H9 (cell line): ENCODE measurements at regions not wholly inside any gene's neighbourhood (a gene's known extent, or its start where the extent isn't known, plus 50 kb on each side); places are given as distances from the start of the nearest gene placed in this dataset.

Experiments used
- DNase-seq: peaks from one replicate; pipeline ENCODE4 v3.0.0-alpha.2; 2017
- H2AFZ ChIP-seq: one replicate; pipeline ENCODE4 v1.6.1; 2013; ENCODE audit warnings: mild to moderate bottlenecking, low read length, control low read depth, moderate library complexity
- H2AK5ac ChIP-seq: 2 replicates; pipeline ENCODE4 v1.6.1; 2013; ENCODE audit warnings: low read length, control low read depth, mixed read lengths; ENCODE audit not compliant: insufficient read length
- H2BK120ac ChIP-seq: one replicate; pipeline ENCODE4 v1.6.1; 2013; ENCODE audit warnings: low read depth, mild to moderate bottlenecking, low read length, control low read depth, inconsistent platforms; ENCODE audit not compliant: poor library complexity, severe bottlenecking
- H2BK12ac ChIP-seq: 2 replicates; pipeline ENCODE4 v1.6.1; 2013; ENCODE audit warnings: low read length, control low read depth, mixed read lengths, low read depth; ENCODE audit not compliant: insufficient read length
- H2BK15ac ChIP-seq: 2 replicates; pipeline ENCODE4 v1.6.1; 2013; ENCODE audit warnings: low read depth, low read length, control low read depth
- H2BK20ac ChIP-seq: one replicate; pipeline ENCODE4 v1.6.1; 2013; ENCODE audit warnings: low read depth, mild to moderate bottlenecking, low read length, control low read depth, inconsistent platforms; ENCODE audit not compliant: poor library complexity, severe bottlenecking
- H2BK5ac ChIP-seq: 2 replicates; pipeline ENCODE4 v1.6.1; 2013; ENCODE audit warnings: low read length, control low read depth, mixed read lengths; ENCODE audit not compliant: insufficient read length
- H3K14ac ChIP-seq: 2 replicates; pipeline ENCODE4 v1.6.1; 2013; ENCODE audit warnings: low read length, control low read depth; ENCODE audit not compliant: insufficient read depth
- H3K18ac ChIP-seq: 2 replicates; pipeline ENCODE4 v1.6.1; 2013; ENCODE audit warnings: low read depth, mild to moderate bottlenecking, mixed read lengths, low read length, control low read depth; ENCODE audit not compliant: insufficient read length
- H3K23ac ChIP-seq: 2 replicates; pipeline ENCODE4 v1.6.1; 2013; ENCODE audit warnings: low read length, control low read depth, mixed read lengths, low read depth; ENCODE audit not compliant: insufficient read length
- H3K23me2 ChIP-seq: 2 replicates; pipeline ENCODE4 v1.6.1; 2013; ENCODE audit warnings: low read depth, mild to moderate bottlenecking, mixed read lengths, low read length, control low read depth; ENCODE audit not compliant: insufficient read length, poor library complexity, severe bottlenecking
- H3K27ac ChIP-seq: 2 replicates; pipeline ENCODE4 v1.5.1; 2013; ENCODE audit warnings: low read length, control low read depth, mixed read lengths, low read depth; ENCODE audit not compliant: insufficient read length
- H3K27me3 ChIP-seq: 2 replicates; pipeline ENCODE4 v1.6.1; 2013; ENCODE audit warnings: low read length, control low read depth, inconsistent platforms; ENCODE audit not compliant: insufficient read depth
- H3K4ac ChIP-seq: 2 replicates; pipeline ENCODE4 v1.6.1; 2013; ENCODE audit warnings: low read depth, mild to moderate bottlenecking, control low read depth, inconsistent platforms, low read length, moderate library complexity
- H3K4me1 ChIP-seq: 2 replicates; pipeline ENCODE4 v1.6.1; 2013; ENCODE audit warnings: low read length, control low read depth, inconsistent platforms; ENCODE audit not compliant: insufficient read depth
- H3K4me2 ChIP-seq: 2 replicates; pipeline ENCODE4 v1.6.1; 2013; ENCODE audit warnings: low read length, control low read depth, mixed read lengths; ENCODE audit not compliant: insufficient read length, insufficient read depth
- H3K56ac ChIP-seq: 2 replicates; pipeline ENCODE4 v1.6.1; 2013; ENCODE audit warnings: low read depth, mild to moderate bottlenecking, mixed read lengths, low read length, control low read depth; ENCODE audit not compliant: insufficient read length
- H3K79me1 ChIP-seq: 2 replicates; pipeline ENCODE4 v1.6.1; 2013; ENCODE audit warnings: low read depth, mild to moderate bottlenecking, moderate library complexity, low read length, control low read depth, inconsistent platforms; ENCODE audit not compliant: insufficient read depth, poor library complexity, severe bottlenecking
- H3K79me2 ChIP-seq: 2 replicates; pipeline ENCODE4 v1.6.1; 2013; ENCODE audit warnings: low read length, control low read depth, inconsistent platforms; ENCODE audit not compliant: insufficient read depth
- H3K9ac ChIP-seq: 2 replicates; pipeline ENCODE4 v1.6.1; 2013; ENCODE audit warnings: low read length, control low read depth, mixed read lengths; ENCODE audit not compliant: insufficient read length; ENCODE audit errors: extremely low read depth
- H3K9me3 ChIP-seq: one replicate; pipeline ENCODE4 v1.6.1; 2013; ENCODE audit warnings: low read depth, low read length, inconsistent platforms; ENCODE audit not compliant: control insufficient read depth
- H3T11ph ChIP-seq: one replicate; pipeline ENCODE4 v1.6.1; 2013; ENCODE audit warnings: mild to moderate bottlenecking, low read length, control low read depth, inconsistent platforms
- H4K20me1 ChIP-seq: one replicate; pipeline ENCODE4 v1.6.1; 2013; ENCODE audit not compliant: control insufficient read depth, insufficient read length, insufficient read depth
- H4K5ac ChIP-seq: 2 replicates; pipeline ENCODE4 v1.6.1; 2013; ENCODE audit warnings: low read depth, mild to moderate bottlenecking, mixed read lengths, low read length, control low read depth; ENCODE audit not compliant: insufficient read length
- H4K8ac ChIP-seq: replicated peaks from 2 replicates; pipeline ENCODE4 v1.6.1; 2013; ENCODE audit warnings: low read length, control low read depth, mixed read lengths, low read depth; ENCODE audit not compliant: insufficient read length
- H4K91ac ChIP-seq: 2 replicates; pipeline ENCODE4 v1.6.1; 2013; ENCODE audit warnings: low read depth, mild to moderate bottlenecking, moderate library complexity, mixed read lengths, low read length, control low read depth; ENCODE audit not compliant: insufficient read length
- H3K27ac Mint-ChIP-seq, 3 experiments: 2 replicates in 2 of 3; 3 replicates in 1 of 3; pipeline ENCODE4 v1.8.0; 2020 to 2021; ENCODE audit warnings: mixed read lengths in 3 of 3, mild to moderate bottlenecking in 1 of 3, moderate library complexity in 1 of 3
- H3K27me3 Mint-ChIP-seq: 2 replicates; pipeline ENCODE4 v1.8.0; 2021; ENCODE audit warnings: low read depth, mild to moderate bottlenecking, moderate library complexity, mixed read lengths
- H3K36me3 Mint-ChIP-seq, 3 experiments: 2 replicates in 2 of 3; 3 replicates in 1 of 3; pipeline ENCODE4 v1.8.0; 2020 to 2021; ENCODE audit warnings: low read depth in 3 of 3, mixed read lengths in 3 of 3; ENCODE audit not compliant: insufficient read depth in 1 of 3
- H3K4me1 Mint-ChIP-seq, 2 experiments: 2 replicates each; pipeline ENCODE4 v1.8.0; 2020; ENCODE audit warnings: mixed read lengths in 2 of 2
- H3K4me3 Mint-ChIP-seq, 2 experiments: 2 replicates in 1 of 2; 3 replicates in 1 of 2; pipeline ENCODE4 v1.8.0; 2020 to 2021; ENCODE audit warnings: mild to moderate bottlenecking in 2 of 2, mixed read lengths in 2 of 2, moderate library complexity in 1 of 2
- H3K9me3 Mint-ChIP-seq, 2 experiments: 2 replicates in 1 of 2; 3 replicates in 1 of 2; pipeline ENCODE4 v1.8.0; 2020; ENCODE audit warnings: mild to moderate bottlenecking in 2 of 2, mixed read lengths in 2 of 2, moderate library complexity in 1 of 2
- CTCF ChIP-seq: fragments of 200-600 bp; sonication (generic); conservative IDR thresholded peaks from 3 replicates; pipeline ENCODE4 v1.8.0; 2021; ENCODE audit warnings: antibody characterized with exemption, mild to moderate bottlenecking
- WGBS: extraction: QIAGEN DNeasy Blood & Tissue Kit; methylation state at CpG from one replicate; pipeline ENCODE4 v1.1.7; 2013; ENCODE audit warnings: missing lambda C conversion rate, low lambda C conversion rate, mixed read lengths; ENCODE audit not compliant: insufficient read length; ENCODE audit errors: extremely low coverage; 5-methylcytosine and 5-hydroxymethylcytosine counted together

- Histone ChIP-seq H3K9ac (no peak overlapping the region), H2BK12ac (no peak overlapping the region), H3K56ac (no peak overlapping the region), H3K4me1 (0 out of 2 replicates have a peak, but pooled peaks cover 2% of the 10 kb centered on the region), H3K18ac (no peak overlapping the region), H4K8ac (no peak overlapping the region), H3K23ac (no peak overlapping the region), H3K4ac (no peak overlapping the region), H3K79me1 (no peaks in the 10 kb centered on the region), H2AK5ac (no peak overlapping the region), H2BK15ac (no peak overlapping the region), H3T11ph (no peak overlapping the region), H2BK20ac (no peak overlapping the region), H2AFZ (peak overlapping the region; percentile 85), H4K91ac (no peak overlapping the region), H3K23me2 (no peaks in the 10 kb centered on the region), H3K27ac (no peak overlapping the region), H4K5ac (no peak overlapping the region), H3K9me3 (no peaks in the 10 kb centered on the region), H3K27me3 (no peaks in the 10 kb centered on the region), H3K14ac (0 out of 2 replicates have a peak overlapping the region, but pooled peaks have one; percentile 23), H2BK120ac (no peak overlapping the region), H3K4me2 (peak overlapping the region; percentile 28), H2BK5ac (no peak overlapping the region), H3K79me2 (no peaks in the 10 kb centered on the region), H4K20me1 (no peaks in the 10 kb centered on the region)
- DNase-seq = peak; percentile 73
- no peak overlapping the region for H3K27ac Mint-ChIP-seq
- peaks cover 9 to 17% of the 10 kb centered on the region in 2 experiments for H3K4me1 Mint-ChIP-seq
- peak; percentile 79 for TF ChIP-seq CTCF
- WGBS = no CpG with 5 or more reads among the region's 12 CpGs
- no peak overlapping the region for H3K4me3 Mint-ChIP-seq
- H3K27me3 Mint-ChIP-seq = peaks cover 10% of the 10 kb centered on the region
- H3K9me3 Mint-ChIP-seq = no peaks in the 10 kb centered on the region
- no peaks in the 10 kb centered on the region for H3K36me3 Mint-ChIP-seq
These were observed 122.4 kb downstream of the WT1 start for GRCh38 chr11:32312865-32313403.
